Suprapubic skin (tissue), 4 donors: ENCODE measurements at regions not wholly inside any gene's neighbourhood (a gene's known extent, or its start where the extent isn't known, plus 50 kb on each side); places are given as distances from the start of the nearest gene placed in this dataset.

ENCODE experiments used
- POLR2A ChIP-seq, 2 donors: fragments of 450-650 bp; IDR thresholded peaks; one replicate each; pipeline ENCODE4 v1.6.1; 2017; ENCODE audit warnings: antibody characterized with exemption in 2 of 2, mild to moderate bottlenecking in 2 of 2, moderate library complexity in 2 of 2
- POLR2AphosphoS5 ChIP-seq, 3 donors: sonication (generic); formaldehyde crosslinking; IDR thresholded peaks; one replicate each; pipeline ENCODE4 v1.6.1; 2017; ENCODE audit warnings: antibody characterized with exemption in 3 of 3
- TF ChIP-seq, protein P1 (sequence below), 2 donors: fragments of 200-600 bp in 1 of 2; fragments of 450-650 bp in 1 of 2; sonication (generic) in 1 of 2; IDR thresholded peaks; one replicate each; pipeline ENCODE4 v1.5.1; 2016 to 2019; ENCODE audit warnings: antibody characterized with exemption in 2 of 2, mild to moderate bottlenecking in 1 of 2, moderate library complexity in 1 of 2

DNA sequence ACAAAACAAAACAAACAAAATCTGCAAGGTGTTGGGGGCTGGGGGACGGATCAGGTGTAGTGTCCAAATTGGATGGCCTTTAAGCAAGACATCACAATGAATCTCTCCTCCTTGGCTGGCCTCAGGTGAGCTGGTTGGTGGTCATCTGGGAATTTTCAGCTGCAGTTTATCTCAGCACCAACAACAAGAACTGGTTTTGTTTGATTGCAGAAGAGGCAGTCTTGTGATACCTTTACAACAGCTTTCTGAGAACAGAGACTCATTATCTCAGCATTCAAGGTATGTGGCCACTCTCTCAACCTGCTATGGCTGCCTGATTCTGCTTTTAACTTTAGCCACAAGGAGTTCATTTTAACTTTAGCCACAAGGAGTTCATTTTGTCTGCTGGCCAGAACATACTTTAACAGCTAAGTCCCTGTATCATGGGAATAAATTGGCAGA is 1543.4 kb downstream of the EFNA5 start:
- TF ChIP-seq, protein P1, sequence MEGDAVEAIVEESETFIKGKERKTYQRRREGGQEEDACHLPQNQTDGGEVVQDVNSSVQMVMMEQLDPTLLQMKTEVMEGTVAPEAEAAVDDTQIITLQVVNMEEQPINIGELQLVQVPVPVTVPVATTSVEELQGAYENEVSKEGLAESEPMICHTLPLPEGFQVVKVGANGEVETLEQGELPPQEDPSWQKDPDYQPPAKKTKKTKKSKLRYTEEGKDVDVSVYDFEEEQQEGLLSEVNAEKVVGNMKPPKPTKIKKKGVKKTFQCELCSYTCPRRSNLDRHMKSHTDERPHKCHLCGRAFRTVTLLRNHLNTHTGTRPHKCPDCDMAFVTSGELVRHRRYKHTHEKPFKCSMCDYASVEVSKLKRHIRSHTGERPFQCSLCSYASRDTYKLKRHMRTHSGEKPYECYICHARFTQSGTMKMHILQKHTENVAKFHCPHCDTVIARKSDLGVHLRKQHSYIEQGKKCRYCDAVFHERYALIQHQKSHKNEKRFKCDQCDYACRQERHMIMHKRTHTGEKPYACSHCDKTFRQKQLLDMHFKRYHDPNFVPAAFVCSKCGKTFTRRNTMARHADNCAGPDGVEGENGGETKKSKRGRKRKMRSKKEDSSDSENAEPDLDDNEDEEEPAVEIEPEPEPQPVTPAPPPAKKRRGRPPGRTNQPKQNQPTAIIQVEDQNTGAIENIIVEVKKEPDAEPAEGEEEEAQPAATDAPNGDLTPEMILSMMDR (IDR thresholded peaks at IDR 0.05), result no peak
- TF ChIP-seq POLR2A (IDR thresholded peaks at IDR 0.05), result no peak
- no peak for TF ChIP-seq POLR2AphosphoS5 (IDR thresholded peaks at IDR 0.05)
